Panc1 (cell line): ENCODE measurements at regions not wholly inside any gene's neighbourhood (a gene's known extent, or its start where the extent isn't known, plus 50 kb on each side); places are given as distances from the start of the nearest gene placed in this dataset.

Experiments
- CTCF ChIP-seq: fragments of 450-650 bp; IDR thresholded peaks from 2 replicates; pipeline ENCODE4 v1.5.1; 2017; ENCODE audit warnings: mild to moderate bottlenecking
- SIN3A ChIP-seq: IDR thresholded peaks from 2 replicates; pipeline ENCODE4 v1.6.1; 2012; ENCODE audit warnings: low read depth, mild to moderate bottlenecking, low read length, moderate library complexity, borderline replicate concordance; ENCODE audit not compliant: insufficient read depth

- TF ChIP-seq CTCF: peak; percentile 87
- no peak for TF ChIP-seq SIN3A
Measured at GRCh38 chr13:39942552-39943273, 287.3 kb downstream of the COG6 start.
